K562 (cell line): ENCODE measurements at regions not wholly inside any gene's neighbourhood (a gene's known extent, or its start where the extent isn't known, plus 50 kb on each side); places are given as distances from the start of the nearest gene placed in this dataset.

Experiments
- ATAC-seq: fragments of 200-7000 bp; cut with Tn5 transposase; 3 replicates; pipeline ENCODE4 v1.9.1; 2020; ENCODE audit warnings: moderate library complexity
- BruUV-seq: library from RNA; stranded (reverse); fragments of 400-500 nt; replicated peaks from 2 replicates; lab custom pipeline; 2021; lab: Mats Ljungman, UMichigan
- CTCF ChIA-PET: fragments of 300-600 bp; formaldehyde crosslinking; extraction: SDS; loops from one replicate; lab custom pipeline; 2021; ENCODE audit warnings: low intra/inter-chr PET ratio; lab: Yijun Ruan, JAX
- POLR2A ChIA-PET: fragments of 300-600, 350-650 bp; sonication (Branson Sonifier 250); formaldehyde crosslinking; extraction: SDS; loops from one replicate; lab custom pipeline; 2021; ENCODE audit warnings: antibody characterized with exemption, inconsistent platforms; lab: Yijun Ruan, JAX
- DNase-seq, 4 experiments: peaks; one replicate each; pipeline versions ENCODE4 v3.0.0 to v3.0.0-alpha.2; 2011 to 2018; ENCODE audit warnings: low spot score in 3 of 4, mixed read lengths in 3 of 4; ENCODE audit errors: extremely low read depth in 1 of 4
- FAIRE-seq: peaks from 2 replicates; lab custom pipeline; 2011; peaks lifted over from hg19 to GRCh38; lab: Jason Lieb, UNC
- H2AFZ ChIP-seq: 2 replicates; pipeline ENCODE4 v1.6.0; 2011; ENCODE audit warnings: low read depth, low read length, control low read depth, inconsistent platforms
- H3K27ac ChIP-seq: fragments of 200-600 bp; 3 replicates; pipeline ENCODE4 v1.8.0; 2011; ENCODE audit warnings: low read depth, mild to moderate bottlenecking, control low read depth, inconsistent platforms, low read length, moderate library complexity, mixed read lengths; ENCODE audit errors: extremely low read depth
- H3K27me3 ChIP-seq, 2 experiments: fragments of 300-600 bp in 1 of 2; 2 replicates in 1 of 2; 3 replicates in 1 of 2; pipeline versions ENCODE4 v1.6.0 to v1.8.0; 2011; ENCODE audit warnings: inconsistent platforms in 2 of 2, low read length in 2 of 2, mild to moderate bottlenecking in 1 of 2, mixed read lengths in 1 of 2, moderate library complexity in 1 of 2; ENCODE audit not compliant: control insufficient read depth in 2 of 2, insufficient read depth in 2 of 2
- H3K36me3 ChIP-seq: fragments of 300-600 bp; 3 replicates; pipeline ENCODE4 v1.8.0; 2011; ENCODE audit warnings: mild to moderate bottlenecking, low read length, inconsistent platforms; ENCODE audit not compliant: control insufficient read depth, insufficient read depth
- H3K4me1 ChIP-seq, 2 experiments: fragments of 200-600 bp in 1 of 2; replicated peaks in 1 of 2; 2 replicates in 1 of 2; 3 replicates in 1 of 2; pipeline versions ENCODE4 v1.5.1 to v1.8.0; 2011; ENCODE audit warnings: inconsistent platforms in 2 of 2, low read length in 2 of 2, mild to moderate bottlenecking in 1 of 2, mixed read lengths in 1 of 2, moderate library complexity in 1 of 2; ENCODE audit not compliant: control insufficient read depth in 2 of 2, insufficient read depth in 2 of 2
- H3K4me2 ChIP-seq: 2 replicates; pipeline ENCODE4 v1.6.1; 2011; ENCODE audit warnings: low read length, control low read depth, inconsistent platforms, mixed read lengths; ENCODE audit not compliant: insufficient read depth
- H3K4me3 ChIP-seq: fragments of 200-600 bp; sonication (generic), shearing (Covaris generic); 2 replicates; pipeline ENCODE4 v1.5.1; 2016; ENCODE audit warnings: control low read depth, inconsistent platforms
- H3K79me2 ChIP-seq: fragments of 200-600 bp; 3 replicates; pipeline ENCODE4 v1.8.0; 2011; ENCODE audit warnings: low read length, inconsistent platforms; ENCODE audit not compliant: control insufficient read depth, insufficient read depth
- H3K9ac ChIP-seq, 2 experiments: 2 replicates each; pipeline versions ENCODE4 v1.6.0 to v1.6.1; 2011; ENCODE audit warnings: low read depth in 2 of 2, low read length in 2 of 2, control low read depth in 1 of 2, inconsistent platforms in 1 of 2, mild to moderate bottlenecking in 1 of 2, mixed read lengths in 1 of 2; ENCODE audit not compliant: insufficient read depth in 1 of 2
- H3K9me1 ChIP-seq: one replicate; pipeline ENCODE4 v1.6.0; 2011; ENCODE audit warnings: inconsistent platforms, mild to moderate bottlenecking, low read length, moderate library complexity; ENCODE audit not compliant: control insufficient read depth, insufficient read depth
- H3K9me3 ChIP-seq: replicated peaks from 2 replicates; pipeline ENCODE4 v1.5.1; 2011; ENCODE audit warnings: low read depth, low read length, inconsistent platforms; ENCODE audit not compliant: control insufficient read depth, insufficient read depth
- H4K20me1 ChIP-seq: replicated peaks from 2 replicates; pipeline ENCODE4 v1.6.1; 2011; ENCODE audit warnings: low read length, inconsistent platforms, mixed read lengths; ENCODE audit not compliant: control insufficient read depth, insufficient read depth
- ARID1B ChIP-seq: fragments of 450-650 bp; IDR thresholded peaks from 2 replicates; pipeline ENCODE4 v1.6.1; 2016; ENCODE audit warnings: antibody characterized with exemption, mild to moderate bottlenecking, inconsistent platforms
- EHMT2 ChIP-seq: fragments of 450-650 bp; IDR thresholded peaks from 2 replicates; pipeline ENCODE4 v1.6.1; 2018; ENCODE audit warnings: antibody characterized with exemption
- ESRRA ChIP-seq: fragments of 450-650 bp; IDR thresholded peaks from 2 replicates; pipeline ENCODE4 v1.6.1; 2014; ENCODE audit warnings: low read depth, mild to moderate bottlenecking, moderate library complexity, borderline replicate concordance
- HNRNPK ChIP-seq: fragments of 200-400 bp; formaldehyde crosslinking; IDR thresholded peaks from one replicate; pipeline ENCODE4 v1.6.1; 2018; ENCODE audit warnings: mild to moderate bottlenecking, low read depth, low read length; ENCODE audit not compliant: poor library complexity, severe bottlenecking
- KAT7 ChIP-seq: sonication (generic); formaldehyde crosslinking; IDR thresholded peaks from 2 replicates; pipeline ENCODE4 v1.8.0; 2022; ENCODE audit warnings: missing genetic modification reagents, mild to moderate bottlenecking, borderline replicate concordance
- MTA3 ChIP-seq: fragments of 450-650 bp; formaldehyde crosslinking; IDR thresholded peaks from 2 replicates; pipeline ENCODE4 v1.6.1; 2017; ENCODE audit warnings: mild to moderate bottlenecking, borderline replicate concordance
- PRMT5 ChIP-seq: sonication (generic); formaldehyde crosslinking; IDR thresholded peaks from 2 replicates; pipeline ENCODE4 v1.5.0; 2020; ENCODE audit warnings: missing genetic modification reagents
- ZNF143 ChIP-seq: sonication (generic); formaldehyde crosslinking; IDR thresholded peaks from 2 replicates; pipeline ENCODE4 v1.9.0; 2022; ENCODE audit warnings: mild to moderate bottlenecking, missing genetic modification reagents
- WGBS: fragments of 100-300 bp; shearing (Covaris generic); methylation state at CpG from one replicate; pipeline ENCODE4 v1.1.6; 2016; ENCODE audit warnings: low coverage, mixed read lengths; ENCODE audit not compliant: insufficient coverage; ENCODE audit errors: missing lambda C conversion rate; 5-methylcytosine and 5-hydroxymethylcytosine counted together
- in situ Hi-C: fragments of 300-500 bp; cut with MboI; formaldehyde crosslinking; loops from 4 replicates; pipeline ENCODE4 v1.15.0; 2018; ENCODE audit warnings: inconsistent platforms, mixed read lengths
- intact Hi-C: fragments of 100-400 bp; cut with micrococcal nuclease; formaldehyde crosslinking; loops from 2 replicates; pipeline ENCODE4 v1.14.2; 2022
- TF ChIP-seq, protein P1 (sequence below): IDR thresholded peaks from 2 replicates; pipeline ENCODE4 v1.6.1; 2016; ENCODE audit warnings: missing genetic modification characterization, missing compliant biosample characterization
- TF ChIP-seq, protein P2 (sequence below): fragments of 450-650 bp; formaldehyde crosslinking; IDR thresholded peaks from 2 replicates; pipeline ENCODE4 v1.4.0; 2022; ENCODE audit warnings: mild to moderate bottlenecking, moderate library complexity

DNA sequence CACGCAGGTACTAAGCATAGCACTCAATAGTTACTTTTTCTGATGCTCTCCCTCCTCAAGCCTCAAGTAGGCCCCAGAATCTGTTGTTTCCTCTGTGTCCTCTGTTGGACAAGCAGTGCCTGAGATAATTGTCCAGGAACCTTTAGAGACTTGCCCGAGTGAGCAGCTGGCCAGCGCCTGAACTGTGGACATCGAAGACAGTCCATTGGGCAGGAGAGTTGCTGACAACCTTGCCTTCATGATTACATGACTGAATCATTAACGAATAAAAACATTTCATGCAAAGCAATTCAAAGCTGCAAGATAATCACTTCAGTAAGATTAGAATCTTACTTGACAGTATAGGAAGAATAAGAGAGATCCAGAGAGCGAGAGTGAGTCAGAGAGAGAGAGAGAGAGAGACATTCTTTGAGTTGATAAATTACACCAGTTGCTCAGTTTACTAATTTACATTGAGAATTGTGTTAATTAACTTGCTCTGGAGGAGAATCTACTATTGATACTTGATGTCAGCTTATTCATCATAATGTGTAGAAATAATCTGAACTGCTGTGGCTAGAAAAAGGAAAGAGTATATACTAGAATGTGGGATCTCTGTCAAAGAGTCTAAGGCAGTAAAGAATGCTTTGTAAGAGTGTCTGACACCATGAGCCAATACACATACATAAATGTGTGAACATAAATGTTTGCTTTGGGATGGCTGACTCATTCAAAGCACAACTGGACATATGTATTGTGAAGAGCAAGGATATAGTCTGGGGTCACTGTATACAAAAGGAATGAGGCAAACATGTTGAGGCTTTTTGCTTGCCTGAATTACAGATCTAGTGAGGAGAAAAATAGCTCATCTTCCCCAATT lies 216.0 kb downstream of the ZNF326 start (continued):
- TF ChIP-seq MTA3 (no peak), ARID1B (no peak), ESRRA (no peak), KAT7 (CRISPR knock-in tag) (no peak), EHMT2 (no peak)
- TF ChIP-seq, protein P1, sequence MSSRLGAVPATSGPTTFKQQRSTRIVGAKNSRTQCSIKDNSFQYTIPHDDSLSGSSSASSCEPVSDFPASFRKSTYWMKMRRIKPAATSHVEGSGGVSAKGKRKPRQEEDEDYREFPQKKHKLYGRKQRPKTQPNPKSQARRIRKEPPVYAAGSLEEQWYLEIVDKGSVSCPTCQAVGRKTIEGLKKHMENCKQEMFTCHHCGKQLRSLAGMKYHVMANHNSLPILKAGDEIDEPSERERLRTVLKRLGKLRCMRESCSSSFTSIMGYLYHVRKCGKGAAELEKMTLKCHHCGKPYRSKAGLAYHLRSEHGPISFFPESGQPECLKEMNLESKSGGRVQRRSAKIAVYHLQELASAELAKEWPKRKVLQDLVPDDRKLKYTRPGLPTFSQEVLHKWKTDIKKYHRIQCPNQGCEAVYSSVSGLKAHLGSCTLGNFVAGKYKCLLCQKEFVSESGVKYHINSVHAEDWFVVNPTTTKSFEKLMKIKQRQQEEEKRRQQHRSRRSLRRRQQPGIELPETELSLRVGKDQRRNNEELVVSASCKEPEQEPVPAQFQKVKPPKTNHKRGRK (tag): no peak
- TF ChIP-seq, protein P2, sequence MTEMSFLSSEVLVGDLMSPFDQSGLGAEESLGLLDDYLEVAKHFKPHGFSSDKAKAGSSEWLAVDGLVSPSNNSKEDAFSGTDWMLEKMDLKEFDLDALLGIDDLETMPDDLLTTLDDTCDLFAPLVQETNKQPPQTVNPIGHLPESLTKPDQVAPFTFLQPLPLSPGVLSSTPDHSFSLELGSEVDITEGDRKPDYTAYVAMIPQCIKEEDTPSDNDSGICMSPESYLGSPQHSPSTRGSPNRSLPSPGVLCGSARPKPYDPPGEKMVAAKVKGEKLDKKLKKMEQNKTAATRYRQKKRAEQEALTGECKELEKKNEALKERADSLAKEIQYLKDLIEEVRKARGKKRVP (CRISPR knock-in tag): no peak

DNA sequence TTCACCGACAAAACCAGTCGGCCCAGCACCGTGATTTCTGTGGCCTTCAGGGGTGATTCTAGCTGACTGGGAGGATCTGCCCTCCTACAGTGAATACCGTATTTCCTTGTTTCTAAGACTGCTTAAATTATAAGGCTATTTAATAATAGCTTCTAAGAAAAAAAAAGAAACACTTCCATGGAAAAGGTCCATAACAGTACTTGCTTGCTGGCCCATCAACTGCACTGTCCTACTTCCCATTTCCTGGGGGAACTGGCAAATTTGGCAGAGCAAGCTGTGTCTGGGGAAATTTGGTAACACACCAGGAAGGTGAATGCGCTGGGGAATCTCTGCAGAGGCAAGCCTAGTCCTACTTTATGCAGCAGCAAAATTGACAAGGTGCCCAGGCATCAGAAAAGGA lies 214.0 kb downstream of the ZNF326 start:
- no peak overlapping the region for H3K4me3 ChIP-seq
- no peaks in the 10 kb centered on the region for H3K79me2 ChIP-seq
- ATAC-seq (no peak), DNase-seq (no peak), FAIRE-seq (no peak)
- in situ Hi-C loops: no loop called here
- ChIA-PET POLR2A (interaction anchor here (0.6 kb wide), 1 partner anchor 1278 kb away, joined by 3 read pairs; no protein-coding TSS in a partner anchor), CTCF (no interaction called here)
- no peak for TF ChIP-seq PRMT5 (CRISPR knock-in tag)
- no peak for TF ChIP-seq ZNF143 (CRISPR knock-in tag)
- TF ChIP-seq HNRNPK: no peak
- H3K4me1 ChIP-seq: no peaks in the 10 kb centered on the region
- no peaks in the 10 kb centered on the region for H3K9me3 ChIP-seq
- intact Hi-C loops: no loop called here
- no peaks in the 10 kb centered on the region for H3K36me3 ChIP-seq
- no peak overlapping the region for H3K27ac ChIP-seq
- no peak overlapping the region for H3K9ac ChIP-seq
- H3K4me2 ChIP-seq: no peak overlapping the region
- no peak overlapping the region for H2AFZ ChIP-seq
- peaks cover 0 to 9% of the 10 kb centered on the region in 2 experiments; a peak in 1 of 5 replicates for H3K27me3 ChIP-seq
- H3K9me1 ChIP-seq: no peaks in the 10 kb centered on the region
- 0% methylated on average over 5 of the region's 5 CpGs for WGBS
- BruUV-seq: no TSS peak
- no peaks in the 10 kb centered on the region for H4K20me1 ChIP-seq
